HG02759 (cell line): ENCODE measurements at regions not wholly inside any gene's neighbourhood (a gene's known extent, or its start where the extent isn't known, plus 50 kb on each side); places are given as distances from the start of the nearest gene placed in this dataset.
"Not testable (repeated sequence)": the region's sequence is repeated elsewhere in the genome, so short reads cannot be mapped to it uniquely, and the experiment has no call there.

ENCODE experiments used
- ATAC-seq: cut with Tn5 transposase; IDR thresholded peaks from one replicate; pipeline ENCODE4 v1.9.1; 2021; ENCODE audit warnings: mild to moderate bottlenecking, moderate library complexity; ENCODE audit not compliant: unreplicated experiment

DNA sequence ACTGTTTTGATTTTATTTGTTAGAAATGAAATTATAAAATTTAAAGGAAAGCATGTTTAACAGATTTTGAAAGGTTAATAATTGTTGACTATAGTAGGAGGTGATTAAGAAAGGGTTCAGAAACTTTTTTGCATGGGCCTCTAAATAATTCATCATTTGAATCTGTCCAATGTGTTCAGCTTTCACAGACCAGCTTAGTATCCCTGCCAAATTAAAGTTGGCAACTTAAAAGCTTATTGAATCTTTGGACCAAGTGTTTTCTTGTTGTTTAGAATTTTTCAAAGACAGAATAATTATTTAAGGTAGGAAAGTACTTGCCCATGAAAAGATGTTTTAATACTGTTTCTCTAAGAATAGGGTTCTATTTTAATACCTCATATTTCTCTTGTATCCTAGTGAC lies 466.0 kb downstream of the GJA1 start:
- ATAC-seq = no peak

GRCh38 chr6:121904559-121904958 lies 469.1 kb downstream of the GJA1 start:
- no peak for ATAC-seq

GRCh38 chr6:121912905-121913304 lies 477.5 kb downstream of the GJA1 start:
- no peak for ATAC-seq

DNA sequence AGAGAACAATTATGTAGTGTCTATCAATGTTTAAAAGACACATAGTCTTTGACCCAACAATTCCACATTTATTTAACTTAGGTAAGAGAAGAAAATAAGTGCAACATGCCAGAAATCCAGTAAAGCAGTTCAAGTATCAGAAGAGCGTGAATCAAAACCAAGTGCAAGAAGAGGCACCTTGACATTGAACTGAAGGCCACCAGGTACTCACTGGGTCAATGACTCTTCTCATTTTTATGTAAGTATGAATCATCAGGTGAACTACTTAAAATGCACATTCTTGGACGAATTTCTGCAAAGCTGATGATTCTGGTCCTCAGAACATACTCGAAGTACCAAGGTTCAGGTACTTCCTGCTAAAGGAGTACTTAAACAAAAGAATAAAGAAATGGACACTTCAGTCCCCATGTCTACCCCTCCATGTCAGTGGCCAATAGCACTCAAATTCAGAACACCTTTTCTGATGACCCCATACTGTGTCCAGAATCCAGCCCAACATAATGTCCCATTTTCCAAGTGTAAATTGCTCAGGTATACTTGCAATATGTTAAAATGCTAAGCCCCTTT lies 481.9 kb downstream of the GJA1 start:
- no peak for ATAC-seq

- no peak for ATAC-seq
Measured at GRCh38 chr6:121917834-121918559, 481.5 kb upstream of the HSF2 start.

GRCh38 chr6:121920616-121921015 lies 478.8 kb upstream of the HSF2 start:
- ATAC-seq = no peak

- ATAC-seq = no peak
Measured at GRCh38 chr6:121925024-121925423, 474.4 kb upstream of the HSF2 start.

GRCh38 chr6:121925534-121926255 lies 473.8 kb upstream of the HSF2 start:
- no peak for ATAC-seq

- no peak for ATAC-seq
Measured at GRCh38 chr6:121929301-121929700, 470.2 kb upstream of the HSF2 start.

GRCh38 chr6:121932076-121932991 lies 467.1 kb upstream of the HSF2 start:
- ATAC-seq = no peak

GRCh38 chr6:121934451-121934850 lies 465.0 kb upstream of the HSF2 start:
- ATAC-seq = no peak

DNA sequence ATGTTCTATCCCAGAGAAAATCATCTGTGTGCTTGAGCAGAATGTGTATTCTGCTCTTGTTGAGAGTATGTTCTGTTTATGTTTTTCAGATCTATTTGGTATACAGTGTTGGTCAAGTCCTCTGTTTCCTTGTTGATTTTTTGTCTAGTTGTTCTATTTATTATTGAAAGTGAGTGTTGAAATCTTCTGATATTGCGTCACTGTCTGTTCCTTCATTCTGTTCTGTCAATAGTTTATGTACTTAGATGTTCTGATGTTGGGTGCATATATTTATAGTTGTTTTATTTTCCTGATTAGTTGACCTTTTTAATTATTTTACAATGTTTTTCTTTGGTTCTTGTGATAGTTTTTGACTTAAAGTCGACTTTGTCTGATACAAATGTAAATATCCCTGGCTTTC lies 458.7 kb upstream of the HSF2 start:
- ATAC-seq = no peak

GRCh38 chr6:121944354-121944753 lies 455.1 kb upstream of the HSF2 start:
- no peak for ATAC-seq

DNA sequence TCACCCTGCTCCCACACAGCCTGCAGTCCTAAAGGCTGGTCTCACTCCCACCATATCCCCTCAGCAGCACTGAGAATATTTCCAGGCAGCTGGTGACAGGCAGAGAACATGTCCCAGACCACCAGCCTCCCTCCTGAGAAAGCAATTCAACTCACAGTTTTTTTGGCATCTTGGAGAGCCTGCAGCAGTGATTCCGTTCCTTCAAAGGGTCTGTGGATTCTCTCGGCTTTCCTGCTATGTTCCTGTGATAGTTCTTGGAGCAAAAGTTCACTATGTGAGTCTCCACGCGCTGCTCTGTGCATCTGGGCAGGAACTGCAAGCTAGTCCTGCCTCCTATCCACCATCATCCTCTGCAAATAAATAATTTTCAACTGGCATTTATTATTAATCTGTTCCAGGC lies 448.3 kb upstream of the HSF2 start:
- no peak for ATAC-seq

DNA sequence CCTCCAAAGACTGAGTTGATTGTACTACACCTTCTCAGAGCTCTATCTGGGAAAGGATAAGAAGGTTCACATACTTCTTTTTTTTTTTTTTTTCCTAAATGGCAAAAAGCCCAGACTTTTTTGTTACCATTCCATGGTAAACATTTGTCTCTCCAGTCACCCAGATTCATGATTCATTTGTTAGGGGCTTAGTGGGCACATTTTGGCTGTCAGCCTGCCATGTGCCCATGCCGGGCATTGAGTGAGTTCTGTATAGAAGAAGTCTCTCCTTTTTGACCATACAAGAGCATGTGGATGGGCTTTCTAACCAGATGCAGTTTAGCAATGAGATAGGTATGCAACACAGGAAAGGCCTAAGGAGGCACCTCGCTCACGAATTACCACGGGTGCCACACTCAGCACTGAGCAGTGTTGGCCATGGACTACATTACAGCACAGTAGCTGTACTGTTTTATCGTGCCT lies 447.5 kb upstream of the HSF2 start:
- ATAC-seq = no peak

GRCh38 chr6:121955401-121955800 lies 444.1 kb upstream of the HSF2 start:
- not testable (repeated sequence) for ATAC-seq

DNA sequence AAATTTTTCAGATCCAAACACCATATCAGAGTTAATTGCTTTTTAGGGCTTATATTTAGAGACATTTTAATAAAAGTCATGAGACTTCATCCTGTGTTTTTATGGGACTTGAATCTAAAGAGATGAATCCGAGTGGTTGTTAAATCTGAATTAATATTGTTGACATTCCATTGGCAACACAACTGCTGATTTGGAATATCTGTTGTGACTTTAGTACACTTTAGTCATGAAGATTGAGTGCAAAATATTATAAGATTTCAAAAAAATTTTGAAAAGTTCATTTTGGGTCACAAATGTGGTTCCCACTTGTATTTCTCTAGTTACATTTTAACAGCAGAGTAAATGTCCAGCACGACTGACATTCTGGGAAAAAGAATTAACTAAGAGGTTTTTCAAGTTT lies 442.7 kb upstream of the HSF2 start:
- no peak for ATAC-seq

- ATAC-seq = no peak
Measured at GRCh38 chr6:121959501-121959900, 440.0 kb upstream of the HSF2 start.

DNA sequence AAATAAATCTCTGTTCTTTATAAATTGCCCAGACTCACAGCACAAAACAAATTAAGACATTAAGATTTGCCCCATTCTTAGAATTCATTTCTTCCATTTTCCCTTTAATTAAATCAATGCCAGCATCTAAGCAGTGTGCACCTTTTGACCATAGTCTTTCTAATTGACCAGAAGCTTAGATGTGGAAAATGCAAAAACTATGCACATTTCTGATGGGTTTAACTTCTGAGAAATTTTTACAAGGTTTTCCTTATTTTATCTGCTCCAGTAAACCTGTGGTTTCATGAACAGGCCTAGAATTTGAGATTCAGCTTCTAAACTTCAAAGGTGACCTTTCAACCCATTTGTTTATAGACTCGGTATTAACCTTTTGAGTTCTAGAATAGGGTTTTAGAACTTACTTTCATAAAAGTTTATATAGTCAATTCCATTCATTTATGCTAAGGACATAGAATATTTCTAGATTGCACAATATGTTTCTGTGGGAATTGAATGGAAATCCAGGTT lies 437.8 kb upstream of the HSF2 start:
- ATAC-seq = no peak

DNA sequence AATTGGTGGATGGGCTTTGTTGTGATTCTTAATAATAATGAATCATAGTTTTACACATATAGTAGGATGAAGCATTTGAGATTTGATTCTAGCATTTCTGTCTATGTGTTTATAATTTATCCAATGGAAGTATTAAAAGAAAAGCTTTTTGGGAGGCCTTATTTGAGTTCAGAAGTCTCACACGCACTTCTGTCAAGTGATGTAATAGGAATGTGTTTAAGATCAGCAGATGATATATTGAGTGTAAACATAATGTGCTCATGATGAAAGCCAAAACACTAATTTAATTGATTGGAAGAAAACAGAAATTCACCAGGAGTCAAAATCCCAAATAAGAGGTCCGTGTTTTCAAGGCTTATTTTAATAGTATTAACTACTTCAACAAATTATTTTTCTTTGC lies 435.6 kb upstream of the HSF2 start:
- no peak for ATAC-seq

DNA sequence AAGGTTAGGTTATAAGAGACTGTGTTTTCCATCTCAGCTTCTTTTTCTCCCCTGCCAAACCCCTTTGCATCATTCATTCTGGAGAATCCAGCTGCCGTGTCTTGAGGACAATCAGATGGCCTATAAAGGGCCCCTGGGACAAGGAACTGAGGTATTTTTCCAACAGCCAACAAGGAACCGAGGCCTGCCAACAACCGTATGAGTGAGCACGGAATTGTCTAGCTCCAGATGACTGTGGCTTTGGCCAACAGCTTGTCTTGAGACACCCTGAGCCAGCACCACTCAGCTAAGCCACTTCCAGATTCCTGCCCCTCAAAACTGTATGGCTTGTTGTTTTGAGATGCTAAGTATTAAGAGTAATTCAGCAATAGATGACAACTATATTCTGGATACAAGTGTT lies 433.7 kb upstream of the HSF2 start:
- ATAC-seq = no peak
